CD4-positive, alpha-beta T cell treated with Interleukin-6 for 4 hours (primary cell): ENCODE measurements at regions not wholly inside any gene's neighbourhood (a gene's known extent, or its start where the extent isn't known, plus 50 kb on each side); places are given as distances from the start of the nearest gene placed in this dataset.

Source experiments
- DNase-seq: peaks from one replicate; pipeline ENCODE4 v3.0.0-alpha.2; 2020; ENCODE audit warnings: mixed read lengths

DNA sequence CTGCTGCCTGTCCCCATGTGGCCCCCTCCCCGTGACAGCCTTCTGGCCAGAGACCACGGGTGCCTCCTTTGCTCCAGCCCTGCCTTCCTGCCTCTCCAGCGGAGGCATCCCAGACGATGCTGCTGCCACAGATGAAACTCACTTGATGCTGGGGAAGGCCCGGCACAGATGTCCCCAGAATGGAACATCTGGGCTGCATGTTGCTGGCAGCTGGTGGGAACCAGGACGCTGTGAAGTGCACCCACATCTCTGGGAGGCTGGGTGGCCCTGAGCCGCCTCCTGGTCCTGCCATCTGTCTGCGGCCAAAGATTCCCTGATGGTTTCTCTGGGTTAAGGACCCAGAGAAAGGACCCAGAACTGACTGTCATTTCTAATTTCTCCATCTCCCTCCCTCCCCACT lies 51.9 kb upstream of the PTPRS start:
- no peak for DNase-seq

GRCh38 chr19:5393088-5393487 lies 52.5 kb upstream of the PTPRS start:
- DNase-seq: no peak

DNA sequence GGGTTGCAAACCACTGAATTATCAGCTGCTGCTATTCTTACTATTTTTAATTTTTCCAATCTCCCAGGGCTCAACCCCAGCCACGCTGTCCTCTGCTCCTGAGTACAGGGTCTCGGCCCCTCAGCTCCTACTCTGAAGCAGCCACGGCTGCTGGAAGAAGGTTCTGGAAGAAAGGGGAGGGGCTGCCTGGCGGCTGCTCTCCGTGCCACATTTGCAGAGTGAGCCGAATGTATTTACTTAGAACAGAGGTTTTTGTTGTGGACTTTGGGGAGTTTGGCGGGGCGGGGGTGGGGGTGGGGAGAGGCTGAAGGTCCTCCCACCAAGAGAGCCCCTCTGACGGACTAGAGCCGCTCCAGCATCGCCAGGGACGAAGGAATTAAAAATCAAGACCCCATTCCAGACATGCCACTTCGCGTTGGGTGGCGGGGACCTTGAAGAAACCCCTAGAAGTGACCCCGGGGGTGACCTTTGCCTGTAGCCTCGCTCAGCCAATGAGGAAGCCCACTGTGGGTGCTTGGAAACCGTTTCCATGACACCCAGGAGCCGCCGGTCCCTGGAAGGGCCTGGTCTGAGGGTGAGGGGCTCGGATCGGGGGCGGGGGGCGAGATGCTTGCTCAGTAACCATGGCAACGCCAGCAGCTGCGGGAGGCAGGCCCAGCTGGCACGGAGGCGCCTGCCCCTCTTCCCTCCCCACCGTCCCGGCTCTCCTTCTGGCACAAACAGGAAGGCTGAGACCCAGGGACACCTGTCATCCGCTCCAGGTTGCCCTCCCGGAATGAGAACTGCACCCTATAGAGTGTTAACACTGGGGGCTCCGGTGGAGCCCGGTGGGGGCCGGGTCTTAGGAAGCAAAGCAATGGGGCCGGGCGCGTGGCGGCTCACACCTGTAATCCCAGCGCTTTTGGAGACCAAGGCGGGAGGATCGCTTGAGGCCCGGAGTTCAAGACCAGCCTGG lies 54.2 kb upstream of the PTPRS start:
- no peak for DNase-seq

- DNase-seq: no peak
Observed at GRCh38 chr19:5395556-5395955, 54.9 kb upstream of the PTPRS start.

- DNase-seq: no peak
Observed at GRCh38 chr19:5396096-5396939, 55.7 kb upstream of the PTPRS start.

DNA sequence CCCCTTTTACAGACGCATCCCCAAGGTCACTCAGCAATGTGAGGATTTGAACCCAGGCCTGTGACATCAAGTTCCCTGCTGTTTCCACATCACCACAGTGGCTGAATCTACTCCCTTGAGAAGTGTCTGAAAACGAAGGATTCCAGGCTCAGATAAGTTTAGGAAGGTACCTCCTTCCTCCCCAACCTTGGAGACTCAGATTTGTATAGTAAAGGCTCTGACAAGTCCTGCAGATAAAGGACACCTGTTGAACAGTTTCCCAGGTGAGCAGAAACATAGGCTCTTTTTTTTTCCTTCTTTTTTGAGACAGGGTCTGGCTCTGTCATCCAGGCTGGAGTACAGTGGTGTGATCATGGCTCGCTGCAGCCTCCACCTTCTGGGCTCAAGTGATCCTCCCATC lies 56.4 kb upstream of the PTPRS start:
- DNase-seq: no peak

GRCh38 chr19:5397804-5398692 lies 57.2 kb upstream of the ZNRF4 start:
- DNase-seq: no peak

- no peak for DNase-seq
Observed at GRCh38 chr19:5398693-5399057, 56.5 kb upstream of the ZNRF4 start.

- DNase-seq: peak; percentile 44
Observed at GRCh38 chr19:5403968-5404640, 51.1 kb upstream of the ZNRF4 start.
